ENCODE measurements at regions not wholly inside any gene's neighbourhood (a gene's known extent, or its start where the extent isn't known, plus 50 kb on each side); places are given as distances from the start of the nearest gene placed in this dataset.

GRCh38 chr7:54342458-54342857, 199.7 kb upstream of the VSTM2A start:
- TF ChIP-seq TAF1 (IDR thresholded peaks at IDR 0.05; ENCODE audit: borderline replicate concordance, insufficient read depth, low read length) (no peak), SIN3A (IDR thresholded peaks at IDR 0.05; ENCODE audit: borderline replicate concordance, insufficient read depth, low read length) (no peak), POLR2AphosphoS5 (IDR thresholded peaks at IDR 0.05; ENCODE audit: low read depth, low read length) (no peak)
- TF ChIP-seq, protein P1, sequence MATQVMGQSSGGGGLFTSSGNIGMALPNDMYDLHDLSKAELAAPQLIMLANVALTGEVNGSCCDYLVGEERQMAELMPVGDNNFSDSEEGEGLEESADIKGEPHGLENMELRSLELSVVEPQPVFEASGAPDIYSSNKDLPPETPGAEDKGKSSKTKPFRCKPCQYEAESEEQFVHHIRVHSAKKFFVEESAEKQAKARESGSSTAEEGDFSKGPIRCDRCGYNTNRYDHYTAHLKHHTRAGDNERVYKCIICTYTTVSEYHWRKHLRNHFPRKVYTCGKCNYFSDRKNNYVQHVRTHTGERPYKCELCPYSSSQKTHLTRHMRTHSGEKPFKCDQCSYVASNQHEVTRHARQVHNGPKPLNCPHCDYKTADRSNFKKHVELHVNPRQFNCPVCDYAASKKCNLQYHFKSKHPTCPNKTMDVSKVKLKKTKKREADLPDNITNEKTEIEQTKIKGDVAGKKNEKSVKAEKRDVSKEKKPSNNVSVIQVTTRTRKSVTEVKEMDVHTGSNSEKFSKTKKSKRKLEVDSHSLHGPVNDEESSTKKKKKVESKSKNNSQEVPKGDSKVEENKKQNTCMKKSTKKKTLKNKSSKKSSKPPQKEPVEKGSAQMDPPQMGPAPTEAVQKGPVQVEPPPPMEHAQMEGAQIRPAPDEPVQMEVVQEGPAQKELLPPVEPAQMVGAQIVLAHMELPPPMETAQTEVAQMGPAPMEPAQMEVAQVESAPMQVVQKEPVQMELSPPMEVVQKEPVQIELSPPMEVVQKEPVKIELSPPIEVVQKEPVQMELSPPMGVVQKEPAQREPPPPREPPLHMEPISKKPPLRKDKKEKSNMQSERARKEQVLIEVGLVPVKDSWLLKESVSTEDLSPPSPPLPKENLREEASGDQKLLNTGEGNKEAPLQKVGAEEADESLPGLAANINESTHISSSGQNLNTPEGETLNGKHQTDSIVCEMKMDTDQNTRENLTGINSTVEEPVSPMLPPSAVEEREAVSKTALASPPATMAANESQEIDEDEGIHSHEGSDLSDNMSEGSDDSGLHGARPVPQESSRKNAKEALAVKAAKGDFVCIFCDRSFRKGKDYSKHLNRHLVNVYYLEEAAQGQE (IDR thresholded peaks at IDR 0.05; ENCODE audit: insufficient read depth in 1 of 2, low read depth in 2 of 2, low read length in 2 of 2) = no peak

Data from PFSK-1 (cell line).